Prostate gland (tissue), 2 donors: ENCODE measurements at regions not wholly inside any gene's neighbourhood (a gene's known extent, or its start where the extent isn't known, plus 50 kb on each side); places are given as distances from the start of the nearest gene placed in this dataset.

Experiments
- DNase-seq: peaks from one replicate; pipeline ENCODE4 v3.0.0-alpha.2; 2019; ENCODE audit warnings: low spot score
- H3K27ac ChIP-seq, 2 donors: fragments of 200-600 bp; sonication (generic); 2 replicates each; pipeline ENCODE4 v1.5.1; 2017 to 2019
- H3K27me3 ChIP-seq: fragments of 200-600 bp; sonication (generic); replicated peaks from 2 replicates; pipeline ENCODE4 v1.5.1; 2019; ENCODE audit not compliant: insufficient read depth
- H3K36me3 ChIP-seq, 2 donors: fragments of 200-600 bp; sonication (generic); 1 replicate in 1 of 2; 2 replicates in 1 of 2; pipeline versions ENCODE4 v1.5.1 to v1.8.1; 2017 to 2019
- H3K4me1 ChIP-seq: fragments of 200-600 bp; sonication (generic); replicated peaks from 2 replicates; pipeline ENCODE4 v1.5.1; 2019
- H3K4me3 ChIP-seq, 2 donors: fragments of 200-600 bp; sonication (generic); 2 replicates each; pipeline ENCODE4 v1.5.1; 2017 to 2019
- H3K9me3 ChIP-seq: fragments of 200-600 bp; sonication (generic); 2 replicates; pipeline ENCODE4 v1.5.1; 2017
- CTCF ChIP-seq, 4 experiments: fragments of 200-600 bp in 2 of 4; fragments of 450-650 bp in 2 of 4; sonication (generic) in 2 of 4; IDR thresholded peaks; 1 replicate in 3 of 4; 2 replicates in 1 of 4; pipeline ENCODE4 v1.5.1; 2016 to 2019; ENCODE audit warnings: antibody characterized with exemption in 4 of 4, mild to moderate bottlenecking in 2 of 4, moderate library complexity in 2 of 4
- POLR2A ChIP-seq: fragments of 450-650 bp; IDR thresholded peaks from one replicate; pipeline ENCODE4 v1.6.1; 2016; ENCODE audit warnings: antibody characterized with exemption, mild to moderate bottlenecking
- POLR2AphosphoS5 ChIP-seq: sonication (generic); formaldehyde crosslinking; IDR thresholded peaks from one replicate; pipeline ENCODE4 v1.6.1; 2017; ENCODE audit warnings: antibody characterized with exemption
- WGBS: methylation state at CpG from one replicate; pipeline ENCODE4 v1.1.5; 2018; 5-methylcytosine and 5-hydroxymethylcytosine counted together
- intact Hi-C: fragments of 100-400 bp; cut with DNase I; formaldehyde crosslinking; loops from one replicate; pipeline ENCODE4 v1.14.2; 2022

DNA sequence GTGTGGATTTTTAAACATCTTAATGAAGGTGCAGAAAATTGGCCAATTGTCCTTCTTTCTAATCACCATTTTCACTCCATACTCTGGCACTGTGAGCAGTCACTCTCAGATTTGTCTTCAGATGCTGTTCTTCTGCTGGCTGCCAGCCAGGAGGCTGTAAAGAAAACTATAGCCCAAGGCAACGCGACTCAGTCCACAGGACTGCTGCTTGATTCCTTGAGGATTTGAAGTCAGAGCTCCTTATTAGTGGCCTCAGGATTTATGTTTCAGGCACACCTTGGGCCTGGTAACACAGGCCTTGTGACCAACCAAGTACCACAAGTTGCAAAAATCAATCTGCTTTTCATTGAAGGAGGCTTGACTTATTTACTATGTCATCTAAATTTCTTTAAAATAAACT is 342.6 kb downstream of the GPM6A start:
- Histone ChIP-seq H3K27ac (no peak overlapping the region), H3K4me1 (no peaks in the 10 kb centered on the region), H3K36me3 (no peaks in the 10 kb centered on the region), H3K4me3 (no peak overlapping the region), H3K27me3 (no peaks in the 10 kb centered on the region), H3K9me3 (no peaks in the 10 kb centered on the region)
- TF ChIP-seq CTCF (IDR thresholded peaks at IDR 0.05) = no peak
- no peak for TF ChIP-seq POLR2AphosphoS5
- no peak for TF ChIP-seq POLR2A
- no peak for DNase-seq
- intact Hi-C loops = no loop called here
- 30% methylated on average over 2 of the region's 2 CpGs for WGBS

DNA sequence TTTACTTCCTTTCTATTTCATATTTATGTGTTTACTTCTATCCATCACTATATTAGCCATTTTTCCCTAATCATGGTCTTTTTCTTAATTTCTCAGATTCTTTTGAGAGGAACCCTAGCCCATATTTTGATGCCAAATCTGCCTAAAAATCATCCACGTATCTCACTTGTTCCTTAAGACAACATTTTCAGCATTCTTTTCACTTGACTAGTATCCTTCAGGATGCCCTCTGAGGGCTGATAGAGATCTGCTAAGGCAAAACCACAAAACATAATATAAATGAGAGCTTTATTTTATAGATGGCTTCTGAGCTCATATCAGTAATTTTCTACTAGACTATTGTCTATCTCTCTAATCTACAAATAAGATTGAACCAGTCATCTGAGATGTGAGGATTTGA is 341.9 kb downstream of the GPM6A start:
- intact Hi-C loops = no loop called here
- Histone ChIP-seq H3K27ac (no peak overlapping the region), H3K36me3 (no peaks in the 10 kb centered on the region), H3K4me3 (no peak overlapping the region), H3K9me3 (no peaks in the 10 kb centered on the region), H3K27me3 (no peaks in the 10 kb centered on the region), H3K4me1 (no peaks in the 10 kb centered on the region)
- TF ChIP-seq POLR2AphosphoS5 = no peak
- TF ChIP-seq POLR2A = no peak
- TF ChIP-seq CTCF (IDR thresholded peaks at IDR 0.05) = no peak
- 23% methylated on average over 1 of the region's 1 CpG for WGBS
- DNase-seq = no peak

GRCh38 chr4:175480404-175480803 is 331.7 kb downstream of the GPM6A start:
- H3K9me3 ChIP-seq = no peaks in the 10 kb centered on the region
- TF ChIP-seq POLR2AphosphoS5 (no peak), POLR2A (no peak), CTCF (IDR thresholded peaks at IDR 0.05) (no peak)
- no peaks in the 10 kb centered on the region for H3K36me3 ChIP-seq
- 29% methylated on average over 2 of the region's 2 CpGs for WGBS
- intact Hi-C loops = no loop called here
- no peaks in the 10 kb centered on the region for H3K4me1 ChIP-seq
- H3K4me3 ChIP-seq = no peak overlapping the region
- no peak overlapping the region for H3K27ac ChIP-seq
- DNase-seq = no peak
- H3K27me3 ChIP-seq = no peaks in the 10 kb centered on the region

DNA sequence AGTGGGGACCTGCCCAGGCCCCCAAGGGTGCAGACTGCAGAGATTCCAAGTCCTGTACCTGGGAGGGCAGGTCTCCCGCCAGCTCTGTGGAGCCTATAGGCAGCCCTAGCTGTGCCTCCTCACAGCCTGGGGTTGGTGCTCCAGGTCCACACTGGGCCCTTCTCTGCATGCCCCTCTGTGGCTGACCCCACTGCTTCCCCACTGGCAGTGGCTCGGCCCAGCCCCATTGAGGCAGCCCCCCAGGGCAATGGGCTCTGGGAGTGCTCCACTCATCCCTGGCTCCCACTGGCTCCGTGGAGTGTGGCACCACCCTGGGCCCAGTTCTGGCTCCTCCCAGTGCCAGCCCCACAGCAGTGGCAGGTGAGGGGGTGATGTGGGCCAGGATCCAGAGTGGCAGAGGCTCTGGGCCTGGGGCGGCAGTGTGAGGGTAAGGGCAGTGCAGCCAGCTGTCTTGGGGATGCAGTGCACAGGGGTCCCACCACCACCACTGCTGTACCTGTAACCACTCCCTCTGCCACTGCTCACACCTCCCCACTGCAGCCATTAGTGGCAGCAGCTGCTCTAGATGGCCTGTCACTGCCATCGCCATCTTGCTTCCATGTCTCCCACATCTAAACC is 312.2 kb downstream of the GPM6A start:
- Histone ChIP-seq H3K27me3 (no peaks in the 10 kb centered on the region), H3K27ac (no peak overlapping the region), H3K4me3 (no peak overlapping the region), H3K4me1 (no peaks in the 10 kb centered on the region), H3K9me3 (no peaks in the 10 kb centered on the region), H3K36me3 (no peaks in the 10 kb centered on the region)
- 91% methylated on average over 5 of the region's 5 CpGs for WGBS
- no peak for DNase-seq
- TF ChIP-seq POLR2AphosphoS5 (no peak), CTCF (IDR thresholded peaks at IDR 0.05) (no peak), POLR2A (no peak)
- intact Hi-C loops = no loop called here

- no peak for DNase-seq
- Histone ChIP-seq H3K9me3 (no peaks in the 10 kb centered on the region), H3K4me3 (no peak overlapping the region), H3K27me3 (no peaks in the 10 kb centered on the region), H3K4me1 (no peaks in the 10 kb centered on the region), H3K36me3 (no peaks in the 10 kb centered on the region), H3K27ac (no peak overlapping the region)
- TF ChIP-seq CTCF (IDR thresholded peaks at IDR 0.05) = no peak
- intact Hi-C loops = no loop called here
Observed at GRCh38 chr4:175504318-175504717, 307.7 kb downstream of the GPM6A start.
